ENCODE measurements at regions not wholly inside any gene's neighbourhood (a gene's known extent, or its start where the extent isn't known, plus 50 kb on each side); places are given as distances from the start of the nearest gene placed in this dataset.
"Not testable (repeated sequence)": the region's sequence is repeated elsewhere in the genome, so short reads cannot be mapped to it uniquely, and the experiment has no call there.

DNA sequence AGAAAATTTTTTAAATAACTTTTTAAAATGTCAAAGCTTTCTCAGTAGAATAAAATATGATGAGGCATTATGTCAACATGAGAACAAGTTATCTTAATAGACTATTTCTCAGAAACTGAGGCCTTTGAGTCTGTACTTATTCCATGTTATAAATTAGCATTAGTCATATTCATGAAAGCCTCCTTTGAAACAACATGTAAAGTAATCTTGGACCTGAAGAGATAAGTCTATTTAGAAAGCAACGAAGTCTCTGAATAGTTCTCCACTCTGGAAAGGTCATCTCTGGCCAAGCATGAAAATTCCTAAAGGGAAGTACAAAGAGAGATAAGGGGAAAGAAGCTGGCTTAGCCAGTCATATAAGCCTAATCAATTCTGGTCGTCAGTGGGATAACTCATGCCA lies 150.8 kb downstream of the CYB561 start:
- Histone ChIP-seq H3K4me1 (ENCODE audit: control insufficient read depth in 2 of 3, insufficient read depth in 2 of 3, low read depth in 1 of 3, low read length in 3 of 3) (no peaks in the 10 kb centered on the region), H3K4me3 (ENCODE audit: low read length in 3 of 3) (no peak overlapping the region), H3K9me3 (ENCODE audit: control insufficient read depth in 2 of 3, insufficient read depth in 1 of 3, low read length in 3 of 3) (peaks cover 0 to 6% (median 2%) of the 10 kb centered on the region in 3 donors), H3K36me3 (ENCODE audit: control insufficient read depth in 2 of 3, insufficient read depth in 3 of 3, low read length in 3 of 3) (peaks cover 0 to 3% (median 0%) of the 10 kb centered on the region in 3 donors), H3K27me3 (ENCODE audit: control insufficient read depth, insufficient read depth, low read length) (no peaks in the 10 kb centered on the region), H3K9ac (ENCODE audit: low read length in 3 of 3) (no peak overlapping the region), H3K27ac (ENCODE audit: low read depth in 2 of 2, low read length in 2 of 2) (no peak overlapping the region)
- intact Hi-C loops (cut with DNase I): no loop called here
- FAIRE-seq: no peak
- TF ChIP-seq, protein P1, sequence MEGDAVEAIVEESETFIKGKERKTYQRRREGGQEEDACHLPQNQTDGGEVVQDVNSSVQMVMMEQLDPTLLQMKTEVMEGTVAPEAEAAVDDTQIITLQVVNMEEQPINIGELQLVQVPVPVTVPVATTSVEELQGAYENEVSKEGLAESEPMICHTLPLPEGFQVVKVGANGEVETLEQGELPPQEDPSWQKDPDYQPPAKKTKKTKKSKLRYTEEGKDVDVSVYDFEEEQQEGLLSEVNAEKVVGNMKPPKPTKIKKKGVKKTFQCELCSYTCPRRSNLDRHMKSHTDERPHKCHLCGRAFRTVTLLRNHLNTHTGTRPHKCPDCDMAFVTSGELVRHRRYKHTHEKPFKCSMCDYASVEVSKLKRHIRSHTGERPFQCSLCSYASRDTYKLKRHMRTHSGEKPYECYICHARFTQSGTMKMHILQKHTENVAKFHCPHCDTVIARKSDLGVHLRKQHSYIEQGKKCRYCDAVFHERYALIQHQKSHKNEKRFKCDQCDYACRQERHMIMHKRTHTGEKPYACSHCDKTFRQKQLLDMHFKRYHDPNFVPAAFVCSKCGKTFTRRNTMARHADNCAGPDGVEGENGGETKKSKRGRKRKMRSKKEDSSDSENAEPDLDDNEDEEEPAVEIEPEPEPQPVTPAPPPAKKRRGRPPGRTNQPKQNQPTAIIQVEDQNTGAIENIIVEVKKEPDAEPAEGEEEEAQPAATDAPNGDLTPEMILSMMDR (IDR thresholded peaks at IDR 0.05; ENCODE audit: borderline replicate concordance, extremely low read depth, insufficient read depth): no peak
- no peak for DNase-seq

DNA sequence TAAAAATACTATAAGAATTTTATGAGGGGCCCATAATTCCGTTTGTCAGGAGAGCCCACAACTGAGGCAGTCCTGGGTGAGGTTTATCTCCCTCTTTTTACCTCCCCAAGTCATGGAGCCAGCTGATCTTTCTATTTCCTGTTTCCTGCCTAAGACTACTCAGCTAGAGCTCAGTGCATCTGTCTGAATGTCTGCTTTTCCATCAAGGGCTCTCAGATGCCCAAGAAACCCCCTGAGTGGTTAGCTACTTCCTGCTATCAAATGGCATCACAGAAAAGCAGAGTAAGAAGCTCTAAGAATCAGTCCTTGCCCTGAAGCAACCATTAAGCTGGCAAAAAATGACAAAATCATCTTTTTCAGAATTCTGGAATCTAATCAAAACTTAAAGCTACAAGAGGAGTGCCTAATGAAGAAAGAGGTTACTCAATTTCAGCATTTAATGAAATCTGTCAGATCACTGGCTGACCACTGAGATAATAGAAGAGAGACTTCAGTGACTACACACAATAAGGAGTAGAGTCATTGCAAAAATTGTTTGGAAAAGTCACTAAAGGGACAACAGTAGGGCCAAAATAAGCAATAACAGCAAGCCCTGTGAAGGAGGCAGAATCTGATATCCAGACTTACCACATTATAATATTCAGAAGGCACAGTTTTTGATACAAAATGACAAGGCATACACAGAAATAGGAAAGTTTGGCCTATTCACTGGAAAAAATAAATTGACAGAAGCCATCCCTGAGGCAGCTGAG lies 150.1 kb downstream of the CYB561 start:
- H3K4me1 ChIP-seq (ENCODE audit: control insufficient read depth in 2 of 3, insufficient read depth in 2 of 3, low read depth in 1 of 3, low read length in 3 of 3): no peaks in the 10 kb centered on the region
- peaks cover 0 to 6% (median 2%) of the 10 kb centered on the region in 3 donors for H3K9me3 ChIP-seq (ENCODE audit: control insufficient read depth in 2 of 3, insufficient read depth in 1 of 3, low read length in 3 of 3)
- no peaks in the 10 kb centered on the region for H3K27me3 ChIP-seq (ENCODE audit: control insufficient read depth, insufficient read depth, low read length)
- TF ChIP-seq, protein P1 (IDR thresholded peaks at IDR 0.05; ENCODE audit: borderline replicate concordance, extremely low read depth, insufficient read depth): no peak
- no peak overlapping the region for H3K9ac ChIP-seq (ENCODE audit: low read length in 3 of 3)
- intact Hi-C loops (cut with DNase I): no loop called here
- H3K4me3 ChIP-seq (ENCODE audit: low read length in 3 of 3): no peak overlapping the region
- FAIRE-seq (no peak), DNase-seq (no peak)
- H3K36me3 ChIP-seq (ENCODE audit: control insufficient read depth in 2 of 3, insufficient read depth in 3 of 3, low read length in 3 of 3): peaks cover 0 to 3% (median 0%) of the 10 kb centered on the region in 3 donors
- no peak overlapping the region for H3K27ac ChIP-seq (ENCODE audit: low read depth in 2 of 2, low read length in 2 of 2)

DNA sequence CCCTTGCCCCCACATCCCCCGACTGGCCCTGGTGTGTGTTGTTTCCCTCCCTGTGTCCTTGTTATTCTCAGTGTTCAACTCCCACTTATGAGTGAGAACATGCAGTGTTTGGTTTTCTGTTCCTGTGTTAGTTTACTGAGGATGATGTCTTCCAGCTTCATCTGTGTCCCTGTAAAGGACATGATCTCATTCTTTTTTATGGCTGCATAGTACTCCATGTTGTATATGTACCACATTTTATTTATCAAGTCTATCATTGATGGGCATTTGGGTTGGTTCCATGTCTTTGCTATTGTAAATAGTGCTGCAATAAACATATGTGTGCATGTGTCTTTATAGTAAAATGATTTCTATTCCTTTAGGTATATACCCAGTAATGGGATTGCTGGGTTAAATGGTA lies 147.2 kb downstream of the CYB561 start:
- FAIRE-seq; H3K9me3 ChIP-seq (ENCODE audit: control insufficient read depth in 2 of 3, insufficient read depth in 1 of 3, low read length in 3 of 3); H3K9ac ChIP-seq (ENCODE audit: low read length in 3 of 3); H3K36me3 ChIP-seq (ENCODE audit: control insufficient read depth in 2 of 3, insufficient read depth in 3 of 3, low read length in 3 of 3); H3K27me3 ChIP-seq (ENCODE audit: control insufficient read depth, insufficient read depth, low read length); H3K4me3 ChIP-seq (ENCODE audit: low read length in 3 of 3); H3K27ac ChIP-seq (ENCODE audit: low read depth in 2 of 2, low read length in 2 of 2); H3K4me1 ChIP-seq (ENCODE audit: control insufficient read depth in 2 of 3, insufficient read depth in 2 of 3, low read depth in 1 of 3, low read length in 3 of 3); DNase-seq; intact Hi-C loops (cut with DNase I): not testable (repeated sequence)

DNA sequence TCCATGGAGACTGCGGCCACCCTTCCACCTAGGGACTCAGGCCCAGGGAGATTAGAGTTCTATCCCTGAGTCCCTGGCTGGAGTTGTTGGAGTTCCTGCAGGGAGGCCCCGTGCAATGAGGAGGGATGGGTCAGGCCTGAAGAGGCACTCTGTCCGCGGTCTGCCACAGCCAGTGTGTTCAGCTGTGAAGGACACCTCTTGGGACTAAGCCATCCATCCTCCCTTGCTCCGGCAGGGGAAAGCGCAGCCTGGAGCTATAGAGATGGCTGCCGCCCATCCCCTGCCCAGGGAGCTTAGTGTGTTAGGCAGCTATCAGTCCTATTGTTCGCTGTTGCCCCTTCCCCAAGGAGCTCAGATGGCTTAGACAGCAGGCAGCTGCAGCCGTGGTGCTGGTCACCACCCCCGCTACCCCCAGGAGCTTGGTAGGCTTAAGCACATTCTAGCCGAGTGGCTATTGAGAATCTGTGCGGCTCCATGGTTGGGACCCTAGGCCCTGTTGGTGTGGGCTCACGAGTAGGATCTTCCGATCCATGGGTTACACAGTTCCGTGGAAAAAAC lies 141.3 kb downstream of the CYB561 start:
- intact Hi-C loops (cut with DNase I): no loop called here
- H3K27ac ChIP-seq (ENCODE audit: low read depth in 2 of 2, low read length in 2 of 2): no peak overlapping the region
- no peaks in the 10 kb centered on the region for H3K36me3 ChIP-seq (ENCODE audit: control insufficient read depth in 2 of 3, insufficient read depth in 3 of 3, low read length in 3 of 3)
- no peaks in the 10 kb centered on the region for H3K4me1 ChIP-seq (ENCODE audit: control insufficient read depth in 2 of 3, insufficient read depth in 2 of 3, low read depth in 1 of 3, low read length in 3 of 3)
- FAIRE-seq: no peak
- H3K9ac ChIP-seq (ENCODE audit: low read length in 3 of 3): no peak overlapping the region
- DNase-seq: peak in 1 of 5 donors; percentile 43
- TF ChIP-seq, protein P1 (IDR thresholded peaks at IDR 0.05; ENCODE audit: borderline replicate concordance, extremely low read depth, insufficient read depth): no peak
- no peaks in the 10 kb centered on the region for H3K9me3 ChIP-seq (ENCODE audit: control insufficient read depth in 2 of 3, insufficient read depth in 1 of 3, low read length in 3 of 3)
- H3K27me3 ChIP-seq (ENCODE audit: control insufficient read depth, insufficient read depth, low read length): no peaks in the 10 kb centered on the region
- no peak overlapping the region for H3K4me3 ChIP-seq (ENCODE audit: low read length in 3 of 3)

All from kidney (tissue), 13 donors.